ENCODE measurements at regions not wholly inside any gene's neighbourhood (a gene's known extent, or its start where the extent isn't known, plus 50 kb on each side); places are given as distances from the start of the nearest gene placed in this dataset.

GRCh38 chr14:80403036-80403435, 191.7 kb upstream of the DIO2 start:
- no peaks in the 10 kb centered on the region for H3K36me3 ChIP-seq (ENCODE audit: insufficient read depth)
- no peak overlapping the region for H3K27ac ChIP-seq
- no peak overlapping the region for H2AFZ ChIP-seq (ENCODE audit: low read depth)
- H3K9ac ChIP-seq = no peak overlapping the region
- no peaks in the 10 kb centered on the region for H3K79me2 ChIP-seq (ENCODE audit: insufficient read depth, low read depth)
- no peaks in the 10 kb centered on the region for H3K27me3 ChIP-seq (ENCODE audit: insufficient read depth, low read depth)
- no peak overlapping the region for H3K4me3 ChIP-seq (IDR thresholded peaks at IDR 0.05; ENCODE audit: insufficient read depth, low read depth, low read length)
- no peaks in the 10 kb centered on the region for H3K4me1 ChIP-seq (ENCODE audit: low read depth, poor library complexity, severe bottlenecking)
- no peak overlapping the region for H3K4me2 ChIP-seq
- no peak for TF ChIP-seq CTCF (conservative IDR thresholded peaks at IDR 0.05; ENCODE audit: low read depth, low read length)
- no peaks in the 10 kb centered on the region for H4K20me1 ChIP-seq (ENCODE audit: insufficient read depth)

- Histone ChIP-seq H3K9ac (no peak overlapping the region), H3K4me1 (ENCODE audit: low read depth, poor library complexity, severe bottlenecking) (no peaks in the 10 kb centered on the region), H3K4me3 (IDR thresholded peaks at IDR 0.05; ENCODE audit: insufficient read depth, low read depth, low read length) (no peak overlapping the region), H4K20me1 (ENCODE audit: insufficient read depth) (no peaks in the 10 kb centered on the region), H3K27me3 (ENCODE audit: insufficient read depth, low read depth) (no peaks in the 10 kb centered on the region), H3K4me2 (no peak overlapping the region), H3K36me3 (ENCODE audit: insufficient read depth) (no peaks in the 10 kb centered on the region), H3K27ac (no peak overlapping the region), H3K79me2 (ENCODE audit: insufficient read depth, low read depth) (no peaks in the 10 kb centered on the region), H2AFZ (ENCODE audit: low read depth) (no peak overlapping the region)
- TF ChIP-seq CTCF (conservative IDR thresholded peaks at IDR 0.05; ENCODE audit: low read depth, low read length) = no peak
These were observed 183.7 kb upstream of the DIO2 start for GRCh38 chr14:80395031-80395430.

- no peak overlapping the region for H3K27ac ChIP-seq
- H3K4me2 ChIP-seq = no peak overlapping the region
- no peak overlapping the region for H3K4me3 ChIP-seq (IDR thresholded peaks at IDR 0.05; ENCODE audit: insufficient read depth, low read depth, low read length)
- H3K79me2 ChIP-seq (ENCODE audit: insufficient read depth, low read depth) = no peaks in the 10 kb centered on the region
- no peaks in the 10 kb centered on the region for H3K36me3 ChIP-seq (ENCODE audit: insufficient read depth)
- no peaks in the 10 kb centered on the region for H3K4me1 ChIP-seq (ENCODE audit: low read depth, poor library complexity, severe bottlenecking)
- no peaks in the 10 kb centered on the region for H3K27me3 ChIP-seq (ENCODE audit: insufficient read depth, low read depth)
- TF ChIP-seq CTCF (conservative IDR thresholded peaks at IDR 0.05; ENCODE audit: low read depth, low read length) = no peak
- H4K20me1 ChIP-seq (ENCODE audit: insufficient read depth) = no peaks in the 10 kb centered on the region
- no peak overlapping the region for H3K9ac ChIP-seq
- H2AFZ ChIP-seq (ENCODE audit: low read depth) = no peak overlapping the region
These were observed 182.5 kb upstream of the DIO2 start for GRCh38 chr14:80393766-80394165.

GRCh38 chr14:80390906-80391305, 179.6 kb upstream of the DIO2 start:
- Histone ChIP-seq H3K27me3 (ENCODE audit: insufficient read depth, low read depth) (no peaks in the 10 kb centered on the region), H4K20me1 (ENCODE audit: insufficient read depth) (no peaks in the 10 kb centered on the region), H3K4me1 (ENCODE audit: low read depth, poor library complexity, severe bottlenecking) (no peaks in the 10 kb centered on the region), H3K4me2 (no peak overlapping the region), H3K79me2 (ENCODE audit: insufficient read depth, low read depth) (no peaks in the 10 kb centered on the region), H3K9ac (no peak overlapping the region), H2AFZ (ENCODE audit: low read depth) (no peak overlapping the region), H3K36me3 (ENCODE audit: insufficient read depth) (no peaks in the 10 kb centered on the region), H3K4me3 (IDR thresholded peaks at IDR 0.05; ENCODE audit: insufficient read depth, low read depth, low read length) (no peak overlapping the region), H3K27ac (no peak overlapping the region)
- no peak for TF ChIP-seq CTCF (conservative IDR thresholded peaks at IDR 0.05; ENCODE audit: low read depth, low read length)
